ENCODE measurements at regions not wholly inside any gene's neighbourhood (a gene's known extent, or its start where the extent isn't known, plus 50 kb on each side); places are given as distances from the start of the nearest gene placed in this dataset.

- no TSS peak for BruUV-seq (replicated peaks)
- ChIA-PET POLR2A (no interaction called here), CTCF (interaction anchor here (0.5 kb wide), 1 partner anchor 208 kb away, joined by 3 read pairs; no protein-coding TSS in a partner anchor)
- H3K4me3 Mint-ChIP-seq (ENCODE audit: unreplicated experiment), result no peak overlapping the region
- no peaks in the 10 kb centered on the region for H3K9me3 Mint-ChIP-seq (ENCODE audit: unreplicated experiment)
- no peaks in the 10 kb centered on the region for H3K36me3 Mint-ChIP-seq (ENCODE audit: insufficient read depth, unreplicated experiment)
- H3K27me3 Mint-ChIP-seq (ENCODE audit: insufficient read depth, unreplicated experiment), result no peaks in the 10 kb centered on the region
- no peak for TF ChIP-seq CTCF (IDR thresholded peaks at IDR 0.05; ENCODE audit: unreplicated experiment)
- peaks cover 6% of the 10 kb centered on the region for H3K4me1 Mint-ChIP-seq (ENCODE audit: insufficient read depth, unreplicated experiment)
- H3K27ac Mint-ChIP-seq (ENCODE audit: low read depth, unreplicated experiment), result no peak overlapping the region
- intact Hi-C loops (cut with micrococcal nuclease), result no loop called here
- no peak for DNase-seq (ENCODE audit: unreplicated experiment)
Measured at GRCh38 chr10:76697923-76698322, 939.7 kb downstream of the KCNMA1 start.

- Mint-ChIP-seq H3K27me3 (ENCODE audit: insufficient read depth, unreplicated experiment) (no peaks in the 10 kb centered on the region), H3K36me3 (ENCODE audit: insufficient read depth, unreplicated experiment) (no peaks in the 10 kb centered on the region), H3K27ac (ENCODE audit: low read depth, unreplicated experiment) (no peak overlapping the region), H3K4me1 (ENCODE audit: insufficient read depth, unreplicated experiment) (peaks cover 6% of the 10 kb centered on the region), H3K9me3 (ENCODE audit: unreplicated experiment) (peaks cover 6% of the 10 kb centered on the region), H3K4me3 (ENCODE audit: unreplicated experiment) (no peak overlapping the region)
- POLR2A ChIA-PET, result no interaction called here
- intact Hi-C loops (cut with micrococcal nuclease), result no loop called here
- BruUV-seq (replicated peaks), result no TSS peak
- CTCF ChIA-PET, result no interaction called here
- no peak for DNase-seq (ENCODE audit: unreplicated experiment)
- TF ChIP-seq CTCF (IDR thresholded peaks at IDR 0.05; ENCODE audit: unreplicated experiment), result no peak
Measured at GRCh38 chr10:76695069-76695468, 942.5 kb downstream of the KCNMA1 start.

GRCh38 chr10:76686201-76686600 is 951.4 kb downstream of the KCNMA1 start:
- peaks cover 6% of the 10 kb centered on the region for H3K36me3 Mint-ChIP-seq (ENCODE audit: insufficient read depth, unreplicated experiment)
- no peaks in the 10 kb centered on the region for H3K4me1 Mint-ChIP-seq (ENCODE audit: insufficient read depth, unreplicated experiment)
- ChIA-PET CTCF (no interaction called here), POLR2A (no interaction called here)
- no TSS peak for BruUV-seq (replicated peaks)
- DNase-seq (ENCODE audit: unreplicated experiment), result no peak
- H3K27me3 Mint-ChIP-seq (ENCODE audit: insufficient read depth, unreplicated experiment), result no peaks in the 10 kb centered on the region
- H3K27ac Mint-ChIP-seq (ENCODE audit: low read depth, unreplicated experiment), result no peak overlapping the region
- TF ChIP-seq CTCF (IDR thresholded peaks at IDR 0.05; ENCODE audit: unreplicated experiment), result no peak
- H3K9me3 Mint-ChIP-seq (ENCODE audit: unreplicated experiment), result peaks cover 3% of the 10 kb centered on the region
- H3K4me3 Mint-ChIP-seq (ENCODE audit: unreplicated experiment), result no peak overlapping the region
- intact Hi-C loops (cut with micrococcal nuclease), result no loop called here

GRCh38 chr10:76684968-76685367 is 952.6 kb downstream of the KCNMA1 start:
- intact Hi-C loops (cut with micrococcal nuclease), result no loop called here
- no peak overlapping the region for H3K4me3 Mint-ChIP-seq (ENCODE audit: unreplicated experiment)
- no peak overlapping the region for H3K27ac Mint-ChIP-seq (ENCODE audit: low read depth, unreplicated experiment)
- TF ChIP-seq CTCF (IDR thresholded peaks at IDR 0.05; ENCODE audit: unreplicated experiment), result no peak
- H3K4me1 Mint-ChIP-seq (ENCODE audit: insufficient read depth, unreplicated experiment), result no peaks in the 10 kb centered on the region
- POLR2A ChIA-PET, result no interaction called here
- H3K9me3 Mint-ChIP-seq (ENCODE audit: unreplicated experiment), result no peaks in the 10 kb centered on the region
- no peaks in the 10 kb centered on the region for H3K27me3 Mint-ChIP-seq (ENCODE audit: insufficient read depth, unreplicated experiment)
- DNase-seq (ENCODE audit: unreplicated experiment), result no peak
- BruUV-seq (replicated peaks), result no TSS peak
- CTCF ChIA-PET, result no interaction called here
- H3K36me3 Mint-ChIP-seq (ENCODE audit: insufficient read depth, unreplicated experiment), result peaks cover 6% of the 10 kb centered on the region

Data from MCF 10A (cell line).